ENCODE measurements at regions not wholly inside any gene's neighbourhood (a gene's known extent, or its start where the extent isn't known, plus 50 kb on each side); places are given as distances from the start of the nearest gene placed in this dataset.
"Not testable (repeated sequence)": the region's sequence is repeated elsewhere in the genome, so short reads cannot be mapped to it uniquely, and the experiment has no call there.

DNA sequence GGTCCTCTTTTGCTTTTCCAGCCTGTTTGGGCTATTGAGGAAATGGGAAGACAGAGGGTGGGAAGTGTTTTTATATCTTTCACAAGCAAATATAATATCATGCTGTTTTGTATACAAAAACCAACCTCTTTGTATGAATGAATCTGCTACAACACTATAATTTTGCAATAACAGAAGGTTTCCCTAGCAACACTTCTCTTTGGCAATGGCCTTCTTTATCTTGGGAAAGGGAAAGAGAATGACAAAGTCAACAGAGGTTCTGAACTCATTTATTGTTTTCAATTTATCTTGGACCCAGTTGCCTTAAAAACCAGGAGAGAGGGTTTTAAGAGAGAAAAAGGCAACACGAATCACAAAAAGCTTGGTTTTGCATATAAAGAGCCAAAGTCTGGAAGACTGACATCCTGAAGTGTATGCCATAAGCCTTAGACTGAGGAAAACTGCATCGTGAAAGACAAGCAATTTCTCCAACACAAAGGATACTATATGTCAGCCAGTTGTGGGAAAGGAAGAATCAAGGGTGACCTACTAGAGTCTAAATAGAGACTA lies 121.8 kb upstream of the FAM241A start:
- ATAC-seq: no peak
- DNase-seq: no peak

DNA sequence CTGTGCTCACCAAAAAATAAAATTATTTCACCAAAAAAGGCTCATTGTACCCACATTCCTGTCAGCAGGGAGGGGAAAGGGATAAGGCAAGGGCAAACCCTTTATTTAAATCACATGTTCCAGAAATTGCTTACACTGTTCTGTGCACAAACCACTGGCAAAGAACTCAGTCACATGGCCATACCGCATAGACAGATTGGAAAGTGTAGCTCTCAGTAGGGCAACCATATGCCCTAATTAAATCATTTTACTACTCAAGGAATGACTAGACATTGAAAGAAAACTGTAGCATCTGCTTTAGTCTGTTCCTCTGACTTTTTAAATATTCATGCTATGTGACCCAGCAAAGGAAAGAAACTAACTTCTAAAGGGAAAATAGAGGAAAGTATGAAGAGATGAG lies 119.2 kb upstream of the FAM241A start:
- DNase-seq (no peak), ATAC-seq (no peak)

DNA sequence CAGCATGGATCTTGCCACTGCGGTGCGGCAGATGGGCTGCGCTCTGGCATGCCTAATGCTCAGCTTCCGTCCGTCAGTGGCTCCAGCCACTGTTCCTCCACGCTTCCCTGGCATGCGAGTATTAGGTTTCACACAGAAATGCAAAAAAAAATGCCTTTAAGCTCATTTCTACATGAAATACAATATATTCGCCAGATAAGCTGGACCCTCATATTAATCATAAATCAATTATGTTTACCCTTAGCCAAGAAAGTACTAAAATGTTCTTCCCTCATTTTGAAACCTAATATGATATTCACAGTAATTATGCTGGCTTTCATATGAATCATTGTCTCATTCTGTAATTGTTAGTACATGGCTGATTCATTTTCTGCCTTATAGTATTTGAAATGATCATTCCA lies 115.5 kb upstream of the FAM241A start:
- no peak for ATAC-seq

DNA sequence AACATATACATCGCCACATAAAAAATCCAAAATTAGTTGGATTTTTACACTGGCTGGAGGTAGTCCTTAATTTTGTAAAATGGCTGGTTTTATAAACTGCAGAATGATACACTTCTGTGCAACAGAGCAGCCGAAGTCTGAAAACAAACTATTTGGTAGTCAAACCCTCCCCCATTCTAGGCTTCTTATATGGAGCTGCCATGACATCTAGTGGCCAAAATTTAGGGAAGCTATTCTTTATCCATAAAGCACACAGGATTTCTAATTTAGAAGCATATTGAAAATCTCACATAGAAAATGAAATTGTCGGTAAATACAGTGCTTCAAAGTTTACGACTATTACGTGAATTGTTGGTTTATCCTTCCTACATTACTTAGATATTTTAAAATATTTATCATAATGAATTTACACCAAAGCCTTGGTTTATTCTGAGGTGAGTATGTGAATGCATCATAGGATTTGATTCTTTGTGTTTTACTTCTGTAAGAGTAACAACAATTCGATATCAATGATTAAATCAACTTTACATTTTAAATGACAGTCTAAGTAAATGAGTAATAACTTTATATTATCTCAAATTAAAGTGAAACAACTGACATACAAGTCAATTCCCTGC lies 113.4 kb upstream of the FAM241A start:
- no peak for DNase-seq
- ATAC-seq: no peak

More for the DNA sequence above, 115.5 kb upstream of the FAM241A start:
- DNase-seq: no peak

DNA sequence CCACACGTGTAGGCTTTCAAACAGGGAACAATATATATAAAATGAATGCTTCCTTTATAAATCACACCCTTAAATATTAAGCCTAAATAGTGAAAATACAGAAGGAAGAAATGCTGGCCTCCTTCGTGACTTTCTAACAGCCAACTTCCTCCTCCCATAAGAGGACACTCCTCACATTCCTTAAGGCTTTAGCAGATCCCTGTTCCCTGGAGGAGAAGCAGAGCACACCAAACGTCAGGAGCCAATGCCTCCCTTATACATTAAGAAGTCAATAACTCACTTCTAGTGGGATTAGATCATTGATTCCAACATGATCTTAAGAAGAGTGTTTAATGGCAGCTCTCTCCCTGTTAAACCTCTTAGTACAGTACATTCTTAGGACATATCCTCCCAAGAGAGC lies 108.4 kb upstream of the FAM241A start:
- DNase-seq (no peak), ATAC-seq (no peak)

DNA sequence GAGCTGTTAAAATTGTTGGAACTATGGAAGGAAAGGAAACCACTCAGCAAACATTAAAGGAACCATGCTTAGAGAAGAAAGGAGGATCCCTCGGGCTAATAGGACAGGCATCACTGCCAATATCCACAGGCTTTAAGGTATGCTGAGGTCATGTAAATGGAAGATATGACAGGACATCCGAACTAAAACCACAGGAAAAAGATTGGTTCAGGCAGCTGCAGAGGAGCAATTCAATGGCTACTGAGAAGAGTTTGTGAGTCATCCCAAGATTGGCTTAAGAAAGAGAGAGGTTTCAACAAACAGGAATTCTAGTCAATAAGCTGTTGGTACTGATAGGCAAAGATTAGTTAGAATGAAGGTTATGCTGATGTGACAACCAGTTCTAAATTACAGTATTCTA lies 106.4 kb upstream of the FAM241A start:
- ATAC-seq: no peak
- no peak for DNase-seq

DNA sequence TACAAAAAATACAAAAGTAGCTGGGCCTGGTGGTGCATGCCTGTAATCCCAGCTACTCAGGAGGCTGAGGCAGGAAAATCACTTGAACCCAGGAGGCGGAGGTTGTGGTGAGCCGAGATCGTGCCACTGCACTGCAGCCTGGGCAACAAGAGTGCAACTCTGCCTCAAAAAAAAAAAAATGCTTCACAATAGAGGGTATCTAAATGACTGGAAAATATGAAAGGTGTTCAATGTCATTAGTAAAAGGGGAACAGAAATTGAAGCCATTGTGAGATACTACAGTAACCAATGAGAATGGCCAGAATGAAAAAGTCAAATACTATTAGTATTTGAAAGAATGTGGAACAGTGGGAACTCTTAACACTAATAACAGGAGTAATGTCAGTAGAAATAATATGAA lies 96.1 kb upstream of the FAM241A start:
- not testable (repeated sequence) for ATAC-seq, DNase-seq

DNA sequence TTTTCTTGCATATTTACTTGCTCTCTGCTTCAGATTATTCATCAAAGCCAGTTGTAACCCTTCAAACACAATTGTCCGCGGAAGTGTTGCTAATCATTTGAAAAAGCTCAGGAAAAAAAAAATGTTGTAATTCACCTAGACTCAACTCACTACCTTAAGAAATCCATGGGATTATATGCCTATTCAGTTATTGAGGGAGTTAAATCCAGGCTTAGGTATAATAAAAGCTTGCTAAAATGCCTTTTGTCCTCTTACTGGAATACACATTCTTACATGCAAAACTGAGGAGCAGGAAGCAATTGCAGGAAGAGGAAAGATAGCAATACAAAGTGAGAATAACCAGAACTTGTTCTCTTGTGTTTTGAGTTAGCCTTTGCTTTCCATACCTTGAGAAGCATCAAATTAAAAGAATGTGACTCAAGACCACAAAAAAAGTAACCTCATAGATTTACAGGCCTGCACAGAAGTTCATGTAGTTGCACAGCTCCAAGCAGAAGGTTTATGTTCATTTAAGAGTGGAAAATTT lies 91.4 kb upstream of the FAM241A start:
- ATAC-seq: no peak
- DNase-seq: no peak

DNA sequence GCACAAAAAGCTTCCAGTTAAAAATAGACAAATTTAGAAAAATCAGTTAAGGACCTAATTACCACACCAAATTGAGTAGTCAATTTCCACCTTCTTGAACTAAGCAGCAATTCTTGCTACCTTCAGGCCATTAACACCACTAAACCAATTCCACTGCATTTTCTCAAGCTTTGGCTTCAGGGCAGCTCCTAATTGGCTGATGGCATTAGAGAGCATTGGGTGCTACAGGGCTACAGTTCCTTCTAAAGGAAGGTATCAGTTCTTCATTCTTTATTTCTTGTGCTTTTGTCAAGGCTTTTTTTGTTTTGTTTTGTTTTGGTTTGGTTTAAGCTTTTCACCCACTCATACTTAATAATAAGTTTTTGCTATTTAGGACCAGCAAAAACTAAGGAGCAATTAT lies 90.2 kb upstream of the FAM241A start:
- no peak for ATAC-seq
- no peak for DNase-seq

DNA sequence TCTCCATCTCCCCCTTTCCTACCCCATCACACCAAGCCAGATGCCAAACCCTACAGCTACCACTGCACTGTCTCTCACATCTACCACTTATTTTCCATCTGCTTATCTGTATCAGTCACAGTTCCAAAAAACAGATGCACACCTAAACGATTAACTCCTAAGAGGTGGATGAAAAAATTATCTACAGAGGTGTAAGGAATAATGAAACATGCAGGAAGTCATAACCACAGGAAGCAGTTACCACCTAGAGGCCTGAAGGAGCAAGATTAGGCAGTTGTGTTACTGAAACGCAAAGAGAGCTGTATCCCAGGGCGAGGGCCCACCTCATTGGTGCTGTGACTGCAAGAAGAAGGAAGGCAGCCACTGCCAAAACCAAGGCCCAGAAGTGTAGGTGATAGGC lies 87.8 kb upstream of the FAM241A start:
- no peak for DNase-seq
- no peak for ATAC-seq

DNA sequence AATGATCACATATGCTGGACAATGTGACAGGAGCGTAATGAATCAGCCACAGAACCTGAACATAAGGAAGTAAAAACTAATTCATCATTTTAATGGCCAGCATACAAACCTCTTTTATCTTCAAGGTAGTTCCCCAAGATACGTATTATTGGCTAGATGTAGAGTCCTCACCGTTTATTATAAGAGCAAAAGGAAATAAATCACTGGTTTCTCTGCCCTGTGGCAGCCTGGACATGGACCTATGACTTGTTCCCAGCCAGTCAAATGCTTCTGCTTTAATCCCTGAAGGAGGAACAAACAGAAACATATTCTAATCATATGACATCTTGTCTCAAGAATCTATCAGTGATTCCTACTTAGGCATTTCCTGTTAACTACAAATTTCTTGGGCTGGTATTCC lies 86.8 kb upstream of the FAM241A start:
- ATAC-seq (no peak), DNase-seq (no peak)

DNA sequence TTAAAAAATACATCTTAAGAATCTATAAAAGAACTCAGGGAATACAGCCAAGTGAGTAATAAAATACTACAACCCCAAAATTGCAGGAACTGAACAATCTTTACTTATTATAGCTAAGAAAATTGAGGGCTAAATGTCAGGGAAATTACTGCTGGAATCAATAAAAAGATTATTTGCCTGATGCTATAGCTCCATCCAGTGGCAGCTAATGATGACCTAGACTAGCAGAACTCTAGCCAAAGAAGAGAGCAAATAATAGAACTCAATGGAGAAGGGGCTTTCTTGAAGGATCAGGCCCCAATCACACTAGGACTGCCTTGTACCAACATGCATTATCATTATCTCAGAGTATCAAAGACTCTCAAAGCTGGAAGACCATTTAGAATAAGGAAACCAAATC lies 85.0 kb upstream of the FAM241A start:
- DNase-seq (no peak), ATAC-seq (no peak)

DNA sequence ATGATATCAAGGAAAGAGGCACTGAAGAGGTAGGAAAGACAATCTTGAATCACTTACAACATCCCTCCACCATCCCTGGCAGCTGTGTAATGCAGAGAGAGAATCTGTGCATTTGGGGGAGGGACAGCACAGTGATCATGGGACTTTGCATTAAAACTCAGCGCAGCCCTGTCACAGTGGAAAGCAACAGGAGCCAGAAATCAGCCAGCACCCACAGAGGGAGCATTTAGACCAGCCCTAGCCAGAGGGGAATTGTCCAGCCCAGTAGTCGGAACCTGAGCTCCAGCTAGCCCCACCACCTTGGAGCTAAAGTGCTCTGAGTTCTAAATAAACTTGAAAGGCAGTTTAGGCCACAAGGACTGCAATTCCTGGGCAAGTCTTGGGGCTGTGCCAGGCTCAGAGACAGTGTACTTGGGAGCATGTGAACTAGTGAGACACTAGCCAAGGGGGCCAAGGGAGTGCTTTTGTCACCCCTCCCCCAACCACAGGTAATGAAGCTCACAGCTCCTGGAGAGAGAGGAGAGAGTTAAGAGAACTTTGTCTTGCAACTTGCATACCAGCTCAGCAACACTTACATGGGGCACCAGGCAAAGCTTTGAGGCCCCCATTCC lies 83.9 kb upstream of the FAM241A start:
- no peak for ATAC-seq
- DNase-seq: no peak

DNA sequence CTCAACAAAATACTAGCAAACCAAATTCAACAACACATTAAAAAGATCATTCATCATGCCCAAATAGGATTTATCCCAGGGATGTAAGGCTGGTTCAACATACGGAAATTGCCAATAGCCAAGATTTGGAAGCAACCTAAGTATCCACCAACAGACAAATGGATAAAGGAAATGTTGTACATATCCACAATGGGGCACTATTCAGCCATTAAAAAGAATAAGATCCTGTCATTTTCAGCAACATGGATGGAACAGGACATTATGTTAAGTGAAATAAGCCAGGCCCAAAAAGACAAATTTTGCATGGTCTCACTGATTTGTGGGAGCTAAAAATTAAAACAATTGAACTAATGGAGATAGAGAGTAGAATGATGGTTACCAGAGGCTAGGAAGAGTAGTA lies 82.0 kb upstream of the FAM241A start:
- ATAC-seq (no peak), DNase-seq (no peak)

DNA sequence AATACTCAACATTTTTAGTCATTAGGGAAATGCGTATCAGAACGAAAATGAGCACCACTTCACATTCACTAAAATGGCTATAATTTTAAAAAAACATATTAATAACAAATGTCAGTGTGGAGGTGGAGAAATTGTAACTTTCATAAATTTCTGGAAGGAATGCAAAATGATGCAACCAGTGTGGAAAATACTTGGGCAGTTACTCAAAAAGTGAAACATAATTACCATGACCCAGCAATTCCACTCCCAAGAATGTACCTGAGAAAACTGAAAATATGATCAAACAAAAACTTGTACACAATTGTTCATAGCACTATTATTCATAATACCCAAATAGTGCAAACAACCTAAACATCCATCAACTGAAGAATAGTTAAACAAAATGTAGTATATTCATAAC lies 76.1 kb upstream of the FAM241A start:
- DNase-seq (no peak), ATAC-seq (no peak)

DNA sequence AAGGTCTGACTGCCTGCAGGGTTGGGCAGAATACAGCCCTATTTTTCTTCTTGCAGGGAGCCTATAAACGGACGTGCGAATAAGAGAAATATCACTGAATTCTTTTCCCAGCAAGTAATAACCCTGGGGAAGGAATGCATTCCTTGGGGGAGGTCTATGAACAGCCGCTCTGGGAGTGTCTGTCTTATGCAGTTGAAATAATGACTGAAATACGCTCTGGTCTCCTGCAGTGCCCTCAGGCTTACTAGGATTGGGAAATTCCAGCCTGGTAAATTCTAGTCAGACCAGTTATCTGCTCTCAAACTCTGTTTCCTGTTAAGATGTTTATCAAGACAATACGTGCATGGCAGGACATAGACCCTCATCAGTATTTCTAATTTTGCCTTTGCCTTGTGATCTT lies 72.1 kb upstream of the FAM241A start:
- ATAC-seq: no peak
- DNase-seq: no peak

DNA sequence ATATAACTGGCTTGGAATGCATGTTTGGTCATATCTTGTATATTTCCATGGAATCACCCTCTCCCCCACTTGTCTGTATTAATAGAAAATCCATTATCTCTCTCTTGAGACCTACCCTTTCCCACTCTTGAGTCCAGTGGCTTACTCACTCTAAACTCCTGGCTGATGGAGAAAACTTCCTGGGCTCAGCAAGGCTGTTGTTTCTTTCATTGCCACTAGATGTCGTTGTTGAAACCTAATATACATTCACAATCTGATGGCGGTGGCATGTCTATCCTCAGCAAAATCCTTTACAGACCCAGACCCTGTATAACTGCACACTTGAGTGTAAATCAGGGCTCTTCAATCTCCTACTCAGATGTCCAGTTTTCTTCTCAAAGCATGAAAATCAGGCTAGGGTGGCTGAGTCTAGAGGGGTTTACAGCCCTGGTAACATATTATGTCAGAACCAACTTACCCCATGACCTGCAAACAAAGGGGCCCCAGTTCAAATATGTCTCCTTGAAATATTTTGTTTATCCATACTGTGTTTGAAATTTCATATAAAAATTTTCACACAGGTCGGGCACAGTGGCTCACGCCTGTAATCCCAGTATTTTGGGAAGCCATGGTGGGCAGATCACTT lies 70.0 kb upstream of the FAM241A start:
- ATAC-seq (peak; percentile 55), DNase-seq (peak; percentile 11)

DNA sequence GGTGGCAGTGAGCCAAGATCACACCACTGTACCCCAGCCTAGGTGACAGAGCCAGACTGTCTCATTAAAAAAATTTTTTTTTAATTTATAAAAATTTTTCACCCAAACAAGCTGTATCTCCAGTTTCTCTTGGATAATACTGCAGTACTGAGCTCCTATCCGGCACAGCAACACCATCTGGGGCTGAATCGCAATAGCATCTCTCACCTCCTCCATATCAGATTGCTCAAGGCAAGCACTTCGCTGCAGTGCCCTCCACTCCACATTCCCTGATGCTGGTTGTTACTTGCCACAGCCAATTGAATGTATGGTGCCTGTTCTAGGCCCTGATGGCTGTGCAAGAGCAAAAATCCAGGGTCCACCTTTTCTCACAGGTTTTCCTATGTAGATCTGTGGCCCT lies 69.3 kb upstream of the FAM241A start:
- DNase-seq: no peak
- no peak for ATAC-seq

DNA sequence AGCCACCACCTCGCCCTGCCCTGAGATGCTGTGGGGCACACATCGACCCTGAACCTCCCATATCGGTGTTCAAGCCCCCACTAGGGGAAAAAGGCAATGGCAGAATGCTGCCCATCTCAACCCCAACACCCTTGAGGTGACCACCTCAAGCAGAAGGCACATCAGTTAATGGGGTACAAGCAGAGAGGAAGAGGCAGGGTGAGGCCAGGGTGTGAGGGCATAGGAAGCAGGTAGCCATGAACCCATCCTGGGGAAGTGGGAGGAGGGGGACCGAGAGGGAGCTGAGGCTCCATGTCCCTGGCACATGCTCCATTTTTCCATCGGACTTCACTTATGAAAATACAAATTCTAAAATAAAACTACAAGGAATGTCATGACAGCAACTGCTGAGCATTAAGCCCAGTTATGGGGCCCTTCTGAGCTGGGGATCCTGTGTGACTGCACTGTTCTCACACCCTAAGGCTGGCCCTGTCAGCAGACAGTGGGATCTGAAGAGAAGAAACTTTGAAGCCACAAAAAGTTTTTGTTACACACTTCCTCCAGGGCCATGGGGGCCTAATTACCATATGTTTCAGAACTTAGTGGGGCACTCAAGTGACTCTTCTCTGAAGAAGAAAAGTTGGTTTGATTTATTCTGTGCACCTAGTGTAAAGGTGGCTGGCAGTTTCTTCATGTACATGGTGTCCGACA lies 68.2 kb upstream of the FAM241A start:
- ATAC-seq: no peak
- no peak for DNase-seq

DNA sequence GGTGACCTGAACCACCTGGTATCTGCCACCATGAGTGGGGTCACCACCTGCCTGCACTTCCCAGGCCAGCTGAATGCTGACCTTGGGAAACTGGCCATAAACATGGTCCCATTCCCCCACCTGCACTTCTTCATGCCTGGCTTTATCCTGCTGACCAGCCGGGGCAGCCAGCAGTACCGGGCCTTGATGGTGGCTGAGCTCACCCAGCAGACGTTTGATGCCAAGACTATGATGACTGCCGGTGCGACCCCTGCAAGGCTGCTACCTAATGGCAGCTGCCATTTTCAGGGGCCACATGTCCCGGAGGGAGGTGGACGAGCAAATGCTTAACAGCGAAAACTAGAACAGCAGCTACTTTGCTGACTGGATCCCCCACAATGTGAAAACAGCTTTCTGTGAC lies 67.5 kb upstream of the FAM241A start:
- ATAC-seq: no peak

DNA sequence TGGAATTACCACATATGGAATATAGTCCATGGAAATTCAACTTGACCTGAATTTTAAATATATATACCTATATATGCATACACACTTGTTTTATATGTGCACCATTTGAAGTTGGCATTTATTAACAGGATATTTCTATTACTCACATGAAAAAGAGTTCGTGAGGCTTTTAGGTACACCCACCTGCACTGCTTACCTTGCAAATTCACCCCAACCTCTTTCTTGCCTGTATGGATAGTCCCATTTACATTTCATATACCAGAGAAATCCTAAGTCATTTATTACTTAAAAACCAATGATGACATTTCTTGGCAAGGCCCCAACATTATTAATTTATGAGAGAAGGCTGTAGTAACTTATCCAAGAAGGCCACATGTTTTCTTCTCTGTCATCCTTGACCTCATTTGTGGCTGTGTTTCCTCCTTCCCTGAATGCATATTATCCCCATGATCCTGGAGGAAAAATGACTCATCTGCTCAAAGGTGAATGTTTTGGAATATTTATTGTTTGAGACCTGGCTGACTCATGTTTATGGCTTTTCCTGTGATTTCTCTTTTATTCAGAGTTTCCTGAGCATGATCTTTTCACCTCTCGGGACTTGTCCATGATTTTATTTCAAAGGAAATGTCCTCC lies 62.2 kb upstream of the FAM241A start:
- ATAC-seq (no peak), DNase-seq (no peak)

More for the DNA sequence above, 67.5 kb upstream of the FAM241A start:
- DNase-seq: no peak

DNA sequence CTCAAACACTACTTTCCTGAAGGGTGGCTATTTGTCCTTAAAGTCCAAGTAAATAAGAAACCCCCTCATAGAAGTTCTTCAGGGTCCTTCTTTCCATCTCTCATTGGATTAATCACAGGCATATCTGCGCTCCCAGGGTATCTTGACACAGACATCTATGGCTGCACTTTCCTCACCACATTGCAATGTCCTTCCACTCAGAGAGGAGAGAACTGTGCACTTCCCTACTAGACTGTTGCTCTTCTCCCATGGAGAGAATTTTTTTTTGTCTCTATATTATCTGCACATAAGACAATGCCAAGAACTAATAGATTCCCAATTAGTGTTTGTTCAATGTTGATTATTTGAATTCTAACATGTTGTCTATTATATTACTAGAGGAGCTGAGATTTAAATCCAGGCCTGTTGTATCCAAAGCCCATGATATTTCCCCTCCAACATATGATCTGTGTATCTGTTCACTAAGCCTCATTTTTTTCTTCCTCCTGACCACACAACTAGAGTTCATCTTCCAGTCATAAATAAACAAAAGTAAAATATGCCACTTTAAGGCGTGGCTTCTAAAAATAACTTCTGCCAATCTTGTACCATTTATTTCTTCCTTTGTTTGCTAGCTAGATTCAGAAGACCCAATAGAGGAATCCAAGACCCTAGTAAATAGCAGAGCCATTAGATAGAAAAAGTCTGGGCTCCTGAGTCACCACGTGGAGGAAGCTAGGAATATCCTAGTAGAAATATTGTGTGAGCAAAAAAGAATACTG lies 61.5 kb upstream of the FAM241A start:
- DNase-seq: no peak
- ATAC-seq: no peak
